ENCODE measurements at regions not wholly inside any gene's neighbourhood (a gene's known extent, or its start where the extent isn't known, plus 50 kb on each side); places are given as distances from the start of the nearest gene placed in this dataset.

DNA sequence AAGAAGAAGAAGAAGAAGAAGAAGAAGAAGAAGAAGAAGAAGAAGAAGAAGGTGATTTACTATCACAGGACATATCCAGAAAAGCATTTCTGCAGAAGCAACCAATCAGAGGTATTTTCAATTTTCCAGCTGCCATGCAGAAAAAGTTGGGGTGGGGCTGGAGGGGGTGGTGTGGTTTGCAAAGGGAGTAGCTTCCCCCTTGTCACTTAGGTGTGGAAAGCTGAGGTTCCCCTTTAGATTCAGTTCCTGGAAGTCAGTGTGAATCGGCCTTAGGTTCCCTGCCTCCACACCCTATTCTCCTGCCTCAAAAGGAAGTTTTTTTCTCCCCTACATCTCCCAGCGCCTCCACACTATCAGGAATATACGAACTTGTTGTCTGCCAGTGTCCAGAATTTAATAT lies 276.7 kb upstream of the ARRDC4 start:
- Histone ChIP-seq H3K36me3 (ENCODE audit: control insufficient read depth, insufficient read depth, low read length) (no peaks in the 10 kb centered on the region), H2BK120ac (ENCODE audit: low read depth, low read length) (no peak overlapping the region), H3K27ac (ENCODE audit: insufficient read depth, low read length) (no peak overlapping the region), H3K4me1 (ENCODE audit: control insufficient read depth, insufficient read depth, low read length) (no peaks in the 10 kb centered on the region), H4K91ac (ENCODE audit: insufficient read depth, low read depth, low read length) (no peak overlapping the region), H3K4me3 (ENCODE audit: insufficient read depth, low read depth, low read length) (no peak overlapping the region), H3K56ac (ENCODE audit: extremely low read depth, insufficient read depth, low read length) (no peak overlapping the region), H3K9ac (ENCODE audit: low read depth, low read length) (no peak overlapping the region), H2BK5ac (ENCODE audit: low read depth, low read length, poor library complexity, severe bottlenecking) (no peak overlapping the region), H2AFZ (replicated peaks; ENCODE audit: low read length, poor library complexity) (no peak overlapping the region), H3K4me2 (ENCODE audit: low read depth, low read length) (no peak overlapping the region), H3K27me3 (ENCODE audit: control insufficient read depth, insufficient read depth, low read length) (no peaks in the 10 kb centered on the region), H3K9me3 (ENCODE audit: control insufficient read depth, insufficient read depth, low read length) (peaks cover 11% of the 10 kb centered on the region), H3K18ac (ENCODE audit: low read depth, low read length) (no peak overlapping the region), H4K8ac (ENCODE audit: low read depth in 2 of 2, low read length in 2 of 2) (no peak overlapping the region), H4K20me1 (ENCODE audit: insufficient read depth, low read length) (no peaks in the 10 kb centered on the region), H3K9me1 (ENCODE audit: insufficient read depth, low read length) (no peaks in the 10 kb centered on the region), H4K5ac (ENCODE audit: low read depth, low read length) (no peak overlapping the region), H3K14ac (replicated peaks; ENCODE audit: low read depth, low read length) (no peak overlapping the region), H2AK9ac (replicated peaks; ENCODE audit: low read depth, low read length, poor library complexity) (no peak overlapping the region), H2BK20ac (ENCODE audit: low read depth, low read length) (no peak overlapping the region), H2BK15ac (ENCODE audit: low read depth, low read length) (no peak overlapping the region), H3K4ac (ENCODE audit: low read depth, low read length) (no peak overlapping the region), H2AK5ac (ENCODE audit: low read depth, low read length) (no peak overlapping the region), H3K79me1 (ENCODE audit: low read depth in 1 of 2, low read length in 2 of 2) (no peaks in the 10 kb centered on the region), H3K23ac (ENCODE audit: low read depth, low read length) (no peak overlapping the region)
- ATAC-seq (ENCODE audit: low read depth) (no peak), DNase-seq (no peak)
- intact Hi-C loops (cut with micrococcal nuclease) (no loop called here), in situ Hi-C loops (cut with MboI; ENCODE audit: low sequenced_read_pairs) (no loop called here), dilution Hi-C loops (cut with HindIII; ENCODE audit: low sequenced_read_pairs, unreplicated experiment) (no loop called here)
- no peak for TF ChIP-seq MAZ (IDR thresholded peaks at IDR 0.05; ENCODE audit: borderline replicate concordance, low read depth, low read length)
- TF ChIP-seq RFX5 (IDR thresholded peaks at IDR 0.05; ENCODE audit: low read depth, low read length), result no peak
- TF ChIP-seq, protein P1, sequence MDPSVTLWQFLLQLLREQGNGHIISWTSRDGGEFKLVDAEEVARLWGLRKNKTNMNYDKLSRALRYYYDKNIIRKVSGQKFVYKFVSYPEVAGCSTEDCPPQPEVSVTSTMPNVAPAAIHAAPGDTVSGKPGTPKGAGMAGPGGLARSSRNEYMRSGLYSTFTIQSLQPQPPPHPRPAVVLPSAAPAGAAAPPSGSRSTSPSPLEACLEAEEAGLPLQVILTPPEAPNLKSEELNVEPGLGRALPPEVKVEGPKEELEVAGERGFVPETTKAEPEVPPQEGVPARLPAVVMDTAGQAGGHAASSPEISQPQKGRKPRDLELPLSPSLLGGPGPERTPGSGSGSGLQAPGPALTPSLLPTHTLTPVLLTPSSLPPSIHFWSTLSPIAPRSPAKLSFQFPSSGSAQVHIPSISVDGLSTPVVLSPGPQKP (IDR thresholded peaks at IDR 0.05; ENCODE audit: borderline replicate concordance, low read depth, low read length), result no peak
- TF ChIP-seq SMC3 (IDR thresholded peaks at IDR 0.05; ENCODE audit: low read depth, low read length), result no peak
- ChIA-PET POLR2A (ENCODE audit: unreplicated experiment) (no interaction called here), CTCF (no interaction called here)
- BruUV-seq (replicated peaks), result no TSS peak
- whole genome bisulfite sequencing, 2 experiments (ENCODE audit: extremely low coverage in 2 of 2, insufficient read length in 1 of 2), result no CpG with 5 or more reads among the region's 3 CpGs

Measured in IMR-90 (cell line).